ENCODE measurements at regions not wholly inside any gene's neighbourhood (a gene's known extent, or its start where the extent isn't known, plus 50 kb on each side); places are given as distances from the start of the nearest gene placed in this dataset.
"Not testable (repeated sequence)": the region's sequence is repeated elsewhere in the genome, so short reads cannot be mapped to it uniquely, and the experiment has no call there.

DNA sequence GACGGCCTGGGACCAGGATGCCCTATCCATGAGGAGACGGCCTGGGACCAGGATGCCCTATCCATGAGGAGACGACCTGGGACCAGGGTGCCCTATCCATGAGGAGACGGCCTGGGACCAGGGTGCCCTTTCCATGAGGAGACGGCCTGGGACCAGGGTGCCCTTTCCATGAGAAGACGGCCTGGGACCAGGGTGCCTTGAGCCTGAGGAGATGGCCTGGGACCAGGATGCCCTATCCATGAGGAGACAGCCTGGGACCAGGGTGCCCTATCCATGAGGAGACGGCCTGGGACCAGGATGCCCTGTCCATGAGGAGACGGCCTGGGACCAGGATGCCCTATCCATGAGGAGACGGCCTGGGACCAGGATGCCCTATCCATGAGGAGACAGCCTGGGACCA lies 58.6 kb upstream of the VIPR2 start:
- TF ChIP-seq, protein P1, sequence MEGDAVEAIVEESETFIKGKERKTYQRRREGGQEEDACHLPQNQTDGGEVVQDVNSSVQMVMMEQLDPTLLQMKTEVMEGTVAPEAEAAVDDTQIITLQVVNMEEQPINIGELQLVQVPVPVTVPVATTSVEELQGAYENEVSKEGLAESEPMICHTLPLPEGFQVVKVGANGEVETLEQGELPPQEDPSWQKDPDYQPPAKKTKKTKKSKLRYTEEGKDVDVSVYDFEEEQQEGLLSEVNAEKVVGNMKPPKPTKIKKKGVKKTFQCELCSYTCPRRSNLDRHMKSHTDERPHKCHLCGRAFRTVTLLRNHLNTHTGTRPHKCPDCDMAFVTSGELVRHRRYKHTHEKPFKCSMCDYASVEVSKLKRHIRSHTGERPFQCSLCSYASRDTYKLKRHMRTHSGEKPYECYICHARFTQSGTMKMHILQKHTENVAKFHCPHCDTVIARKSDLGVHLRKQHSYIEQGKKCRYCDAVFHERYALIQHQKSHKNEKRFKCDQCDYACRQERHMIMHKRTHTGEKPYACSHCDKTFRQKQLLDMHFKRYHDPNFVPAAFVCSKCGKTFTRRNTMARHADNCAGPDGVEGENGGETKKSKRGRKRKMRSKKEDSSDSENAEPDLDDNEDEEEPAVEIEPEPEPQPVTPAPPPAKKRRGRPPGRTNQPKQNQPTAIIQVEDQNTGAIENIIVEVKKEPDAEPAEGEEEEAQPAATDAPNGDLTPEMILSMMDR (IDR thresholded peaks at IDR 0.05) = not testable (repeated sequence)
- TF ChIP-seq POLR2A (IDR thresholded peaks at IDR 0.05) = not testable (repeated sequence)

Data from right lobe of liver (tissue), 4 donors.